A673 (cell line): ENCODE measurements at regions not wholly inside any gene's neighbourhood (a gene's known extent, or its start where the extent isn't known, plus 50 kb on each side); places are given as distances from the start of the nearest gene placed in this dataset.

Source experiments
- BruUV-seq: library from RNA; stranded (reverse); fragments of 400-500 nt; replicated peaks from 2 replicates; lab custom pipeline; 2021; lab: Mats Ljungman, UMichigan
- CTCF ChIA-PET: fragments of 300-600 bp; sonication (Branson Sonifier 250); formaldehyde crosslinking; loops from one replicate; lab custom pipeline; 2022; ENCODE audit warnings: antibody characterized with exemption; lab: Charles Lee
- POLR2A ChIA-PET: fragments of 300-600 bp; sonication (Branson Sonifier 250); formaldehyde crosslinking; loops from one replicate; lab custom pipeline; 2022; ENCODE audit warnings: antibody characterized with exemption; ENCODE audit not compliant: low non-redundant PET; lab: Charles Lee
- DNase-seq: peaks from one replicate; pipeline ENCODE4 v3.0.0-alpha.2; 2015; ENCODE audit warnings: low spot score
- H3K27ac ChIP-seq: fragments of 200-600 bp; sonication (generic); 2 replicates; pipeline ENCODE4 v1.5.1; 2016; ENCODE audit warnings: mixed run types, low read depth, mild to moderate bottlenecking, mixed read lengths, antibody characterized with exemption, low read length; ENCODE audit not compliant: poor library complexity, severe bottlenecking
- H3K27me3 ChIP-seq: fragments of 200-600 bp; sonication (generic); replicated peaks from 2 replicates; pipeline ENCODE4 v1.6.1; 2017; ENCODE audit warnings: mixed run types, low read depth, mild to moderate bottlenecking, mixed read lengths, antibody characterized with exemption, low read length; ENCODE audit not compliant: insufficient read depth, poor library complexity
- H3K36me3 ChIP-seq: fragments of 200-600 bp; sonication (generic); 2 replicates; pipeline ENCODE4 v1.6.1; 2016; ENCODE audit warnings: mixed run types, mild to moderate bottlenecking, mixed read lengths, antibody characterized with exemption, low read length; ENCODE audit not compliant: insufficient read depth, poor library complexity, severe bottlenecking
- H3K4me1 ChIP-seq: fragments of 200-600 bp; sonication (generic); 2 replicates; pipeline ENCODE4 v1.6.1; 2017; ENCODE audit warnings: mixed run types, mild to moderate bottlenecking, mixed read lengths, antibody characterized with exemption, low read length; ENCODE audit not compliant: insufficient read depth, poor library complexity, severe bottlenecking
- H3K4me3 ChIP-seq: fragments of 200-600 bp; sonication (generic); 2 replicates; pipeline ENCODE4 v1.5.1; 2016; ENCODE audit warnings: low read depth, mixed run types, mild to moderate bottlenecking, mixed read lengths, low read length; ENCODE audit not compliant: poor library complexity, severe bottlenecking
- H3K9me3 ChIP-seq: fragments of 200-600 bp; sonication (generic); 2 replicates; pipeline ENCODE4 v1.6.1; 2016; ENCODE audit warnings: mixed run types, low read depth, mild to moderate bottlenecking, mixed read lengths, antibody characterized with exemption, low read length; ENCODE audit not compliant: poor library complexity, severe bottlenecking
- EZH2 ChIP-seq: fragments of 200-600 bp; sonication (generic); IDR thresholded peaks from 2 replicates; pipeline ENCODE4 v1.6.1; 2017; ENCODE audit warnings: borderline replicate concordance, low read depth, mild to moderate bottlenecking, mixed read lengths, antibody characterized with exemption, low read length; ENCODE audit not compliant: poor library complexity, severe bottlenecking
- intact Hi-C: fragments of 100-400 bp; cut with micrococcal nuclease; formaldehyde crosslinking; loops from one replicate; pipeline ENCODE4 v1.10.0; 2022; ENCODE audit not compliant: unreplicated experiment
- TF ChIP-seq, protein P1 (sequence below): fragments of 300-800, 200-600 bp; sonication (generic); conservative IDR thresholded peaks from 2 replicates; pipeline ENCODE4 v1.5.1; 2017; ENCODE audit warnings: low read depth, mild to moderate bottlenecking, antibody characterized with exemption, low read length, moderate library complexity, mixed read lengths

DNA sequence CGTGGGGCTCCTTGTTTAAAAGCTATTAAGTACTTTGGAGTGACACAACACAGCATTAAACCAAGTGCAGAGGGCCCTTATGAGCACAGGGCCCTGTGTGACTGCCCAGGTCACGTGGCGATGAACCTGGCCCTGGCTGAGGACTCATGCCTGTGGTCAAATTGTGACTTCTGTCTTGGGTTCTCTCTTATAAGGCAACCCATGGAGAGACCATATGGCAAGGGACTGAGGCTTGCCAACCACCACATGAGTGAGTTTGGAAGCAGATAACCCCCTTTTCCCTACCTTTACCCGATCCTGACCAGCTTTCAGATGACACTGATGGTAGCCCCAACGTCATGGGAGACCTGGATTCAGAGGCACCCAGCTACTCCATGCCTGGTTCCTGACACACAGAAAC is 140.5 kb downstream of the ZBTB18 start:
- no peaks in the 10 kb centered on the region for H3K36me3 ChIP-seq
- no peaks in the 10 kb centered on the region for H3K27me3 ChIP-seq
- H3K9me3 ChIP-seq = no peaks in the 10 kb centered on the region
- no peaks in the 10 kb centered on the region for H3K4me1 ChIP-seq
- ChIA-PET CTCF (no interaction called here), POLR2A (no interaction called here)
- no TSS peak for BruUV-seq
- intact Hi-C loops = no loop called here
- no peak overlapping the region for H3K27ac ChIP-seq
- no peak overlapping the region for H3K4me3 ChIP-seq
- TF ChIP-seq, protein P1, sequence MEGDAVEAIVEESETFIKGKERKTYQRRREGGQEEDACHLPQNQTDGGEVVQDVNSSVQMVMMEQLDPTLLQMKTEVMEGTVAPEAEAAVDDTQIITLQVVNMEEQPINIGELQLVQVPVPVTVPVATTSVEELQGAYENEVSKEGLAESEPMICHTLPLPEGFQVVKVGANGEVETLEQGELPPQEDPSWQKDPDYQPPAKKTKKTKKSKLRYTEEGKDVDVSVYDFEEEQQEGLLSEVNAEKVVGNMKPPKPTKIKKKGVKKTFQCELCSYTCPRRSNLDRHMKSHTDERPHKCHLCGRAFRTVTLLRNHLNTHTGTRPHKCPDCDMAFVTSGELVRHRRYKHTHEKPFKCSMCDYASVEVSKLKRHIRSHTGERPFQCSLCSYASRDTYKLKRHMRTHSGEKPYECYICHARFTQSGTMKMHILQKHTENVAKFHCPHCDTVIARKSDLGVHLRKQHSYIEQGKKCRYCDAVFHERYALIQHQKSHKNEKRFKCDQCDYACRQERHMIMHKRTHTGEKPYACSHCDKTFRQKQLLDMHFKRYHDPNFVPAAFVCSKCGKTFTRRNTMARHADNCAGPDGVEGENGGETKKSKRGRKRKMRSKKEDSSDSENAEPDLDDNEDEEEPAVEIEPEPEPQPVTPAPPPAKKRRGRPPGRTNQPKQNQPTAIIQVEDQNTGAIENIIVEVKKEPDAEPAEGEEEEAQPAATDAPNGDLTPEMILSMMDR = no peak
- TF ChIP-seq EZH2 = no peak
- no peak for DNase-seq

DNA sequence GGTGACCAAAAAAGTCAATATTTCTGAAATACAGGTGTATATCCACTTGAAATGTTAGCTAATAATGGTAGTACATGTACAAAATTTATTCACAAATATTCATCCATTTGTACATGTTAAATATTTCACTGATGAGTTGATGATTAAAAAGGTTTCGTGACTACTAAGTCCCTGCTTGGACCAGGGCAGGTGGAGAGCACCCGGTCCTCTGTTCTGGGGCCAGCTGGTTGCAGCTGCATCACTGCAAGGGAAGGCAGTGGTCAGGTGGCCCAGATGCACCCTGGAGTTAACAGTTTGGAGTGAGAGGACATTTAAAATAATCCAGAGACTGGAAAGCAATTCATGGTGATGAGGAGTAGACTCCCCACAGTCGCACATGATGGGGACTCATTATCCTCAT is 141.2 kb downstream of the ZBTB18 start:
- H3K36me3 ChIP-seq = no peaks in the 10 kb centered on the region
- H3K27ac ChIP-seq = no peak overlapping the region
- H3K27me3 ChIP-seq = no peaks in the 10 kb centered on the region
- no TSS peak for BruUV-seq
- H3K9me3 ChIP-seq = no peaks in the 10 kb centered on the region
- CTCF ChIA-PET = no interaction called here
- DNase-seq = no peak
- POLR2A ChIA-PET = no interaction called here
- no peak overlapping the region for H3K4me3 ChIP-seq
- intact Hi-C loops = no loop called here
- TF ChIP-seq, protein P1 = no peak
- no peak for TF ChIP-seq EZH2
- no peaks in the 10 kb centered on the region for H3K4me1 ChIP-seq

DNA sequence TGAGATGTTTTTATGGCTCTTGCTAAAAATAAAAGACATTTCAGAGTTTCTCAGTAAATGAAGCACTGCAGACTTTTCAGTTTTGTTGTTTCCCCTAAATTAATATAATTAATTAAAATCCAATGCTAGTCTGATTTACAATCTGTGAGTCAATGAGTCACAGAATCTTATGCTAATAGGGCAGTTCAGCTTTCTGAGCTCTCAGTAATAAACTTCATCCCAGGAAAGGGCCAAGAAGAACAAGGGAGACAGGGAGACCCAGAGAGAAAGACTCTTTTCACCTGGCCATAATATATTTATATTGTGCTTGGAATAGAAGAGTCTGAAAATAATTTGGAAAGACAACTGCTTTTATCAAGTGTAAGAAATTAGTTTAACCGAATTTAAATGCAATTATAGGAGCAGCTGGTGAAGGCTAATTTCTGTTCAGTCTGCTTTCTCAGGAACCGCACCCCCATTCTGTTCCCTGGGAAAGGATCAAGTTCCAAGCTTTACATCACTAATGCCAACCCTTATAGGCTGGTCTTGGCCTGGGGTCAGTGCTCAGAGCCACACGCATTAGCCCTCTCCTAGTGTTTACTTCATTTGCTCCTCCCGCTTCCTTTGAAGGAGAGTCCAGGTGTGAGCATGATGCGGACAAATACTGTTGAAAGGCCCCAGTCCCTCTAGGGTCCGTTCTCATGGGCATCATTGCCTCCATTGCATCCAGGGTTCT is 145.6 kb downstream of the ZBTB18 start:
- H3K4me1 ChIP-seq = no peaks in the 10 kb centered on the region
- ChIA-PET CTCF (no interaction called here), POLR2A (no interaction called here)
- no TSS peak for BruUV-seq
- TF ChIP-seq EZH2 = no peak
- TF ChIP-seq, protein P1 = no peak
- no peaks in the 10 kb centered on the region for H3K36me3 ChIP-seq
- no peak overlapping the region for H3K27ac ChIP-seq
- no peaks in the 10 kb centered on the region for H3K9me3 ChIP-seq
- H3K4me3 ChIP-seq = no peak overlapping the region
- DNase-seq = no peak
- intact Hi-C loops = no loop called here
- H3K27me3 ChIP-seq = no peaks in the 10 kb centered on the region
